ENCODE measurements at regions not wholly inside any gene's neighbourhood (a gene's known extent, or its start where the extent isn't known, plus 50 kb on each side); places are given as distances from the start of the nearest gene placed in this dataset.
"Not testable (repeated sequence)": the region's sequence is repeated elsewhere in the genome, so short reads cannot be mapped to it uniquely, and the experiment has no call there.

DNA sequence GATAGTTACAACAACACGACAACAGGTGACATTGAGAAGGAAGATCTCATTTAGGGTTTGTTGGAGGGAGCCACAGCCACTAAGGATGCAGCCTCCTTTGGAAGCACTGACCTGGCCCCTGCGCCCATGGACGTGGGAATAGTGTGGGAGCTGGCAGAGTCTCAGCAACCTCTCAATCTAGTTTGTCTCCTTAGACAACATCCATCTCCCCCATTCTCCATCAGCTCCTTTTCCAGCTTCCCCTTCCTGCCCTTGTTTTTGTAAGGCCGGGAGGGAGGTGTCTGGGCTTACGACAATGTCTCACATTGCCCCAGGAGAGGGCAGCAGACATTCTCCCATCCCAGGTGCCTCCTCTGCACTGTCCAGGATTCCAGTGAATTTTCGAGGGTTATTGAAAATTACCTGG, 170.2 kb upstream of the PZP start:
- in situ Hi-C loops (cut with HindIII; ENCODE audit: low sequenced_read_pairs): loop anchor here (10.0 kb wide), 1 partner anchor 124 kb away; no protein-coding TSS in a partner anchor

DNA sequence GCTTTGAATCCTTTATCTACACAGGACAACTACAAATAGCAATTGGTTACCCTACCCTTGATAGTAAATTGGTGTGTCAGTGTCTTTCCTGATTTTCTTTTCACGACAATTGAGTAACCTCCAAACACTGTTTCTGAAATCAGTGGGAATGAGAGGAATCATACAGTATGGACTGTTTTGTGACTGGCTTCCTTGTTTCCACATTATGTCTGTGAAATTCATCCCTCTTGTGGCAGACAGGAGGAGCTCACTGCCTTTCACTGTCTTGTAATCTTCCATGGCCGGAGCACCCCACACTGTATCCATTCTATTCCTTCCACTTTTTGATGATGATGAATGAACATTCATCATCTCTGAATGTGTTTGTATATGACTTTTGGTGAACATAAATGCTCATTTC, 164.0 kb upstream of the PZP start:
- in situ Hi-C loops (cut with HindIII; ENCODE audit: low sequenced_read_pairs): loop anchor here (10.0 kb wide), 1 partner anchor 117 kb away; no protein-coding TSS in a partner anchor

DNA sequence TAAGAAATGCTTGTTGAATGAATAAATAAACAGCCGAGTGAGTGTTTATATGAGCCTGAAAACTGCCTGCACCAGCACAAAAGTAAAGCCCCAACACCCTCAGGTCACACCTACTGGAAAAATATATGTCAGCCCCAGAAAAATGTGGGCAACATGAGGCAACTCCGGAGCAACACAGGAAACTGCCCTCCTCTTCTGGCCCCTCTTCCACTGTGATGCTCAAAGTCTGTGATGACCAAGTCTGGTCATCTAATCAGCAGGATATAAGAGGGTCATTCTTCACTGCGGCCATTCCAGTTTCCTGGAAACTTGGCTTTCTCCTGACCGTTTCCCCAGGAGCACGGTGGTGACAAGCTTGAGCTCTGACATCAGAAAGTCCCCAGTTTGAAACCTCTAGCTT, 159.6 kb upstream of the PZP start:
- in situ Hi-C loops (cut with HindIII; ENCODE audit: low sequenced_read_pairs): no loop called here

DNA sequence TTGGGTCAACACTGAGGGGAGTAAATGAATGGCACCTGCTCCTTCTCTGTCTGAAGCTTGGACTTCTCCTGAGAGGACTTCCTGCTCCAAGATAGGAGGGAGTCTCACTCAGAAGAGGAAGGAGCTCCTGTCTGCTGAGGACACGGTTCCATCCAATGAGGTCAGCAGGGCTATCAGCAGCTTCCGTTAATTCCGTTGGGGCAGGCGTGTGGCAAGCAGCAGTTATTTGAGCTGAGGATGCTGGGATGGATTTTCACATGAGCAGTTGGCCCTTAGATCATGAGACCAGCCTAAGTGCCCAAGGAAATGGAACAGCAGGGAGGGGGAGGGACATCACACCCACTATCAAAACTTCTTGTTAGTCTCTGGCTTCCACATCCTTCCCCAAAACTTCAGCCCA, 159.0 kb upstream of the PZP start:
- in situ Hi-C loops (cut with HindIII; ENCODE audit: low sequenced_read_pairs): no loop called here

DNA sequence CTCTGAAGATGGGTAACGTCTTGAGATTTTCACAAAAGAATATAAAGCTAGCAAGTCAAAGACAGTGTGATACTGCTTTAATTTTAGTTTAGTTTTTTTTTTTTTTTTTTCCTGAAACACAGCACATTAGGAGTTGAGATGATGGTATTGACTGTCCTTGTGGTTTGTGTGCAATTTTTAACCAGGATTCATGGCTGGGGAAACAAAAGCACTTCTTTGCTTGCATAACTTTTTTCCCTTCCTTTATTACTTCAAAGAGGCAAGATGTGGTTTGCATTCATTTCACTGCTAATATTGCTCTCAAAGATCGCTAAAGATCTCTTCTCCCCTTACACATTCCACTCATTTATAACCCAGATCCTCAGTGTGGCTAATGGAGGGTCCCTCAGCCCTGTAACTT, 157.1 kb upstream of the PZP start:
- in situ Hi-C loops (cut with HindIII; ENCODE audit: low sequenced_read_pairs): no loop called here

DNA sequence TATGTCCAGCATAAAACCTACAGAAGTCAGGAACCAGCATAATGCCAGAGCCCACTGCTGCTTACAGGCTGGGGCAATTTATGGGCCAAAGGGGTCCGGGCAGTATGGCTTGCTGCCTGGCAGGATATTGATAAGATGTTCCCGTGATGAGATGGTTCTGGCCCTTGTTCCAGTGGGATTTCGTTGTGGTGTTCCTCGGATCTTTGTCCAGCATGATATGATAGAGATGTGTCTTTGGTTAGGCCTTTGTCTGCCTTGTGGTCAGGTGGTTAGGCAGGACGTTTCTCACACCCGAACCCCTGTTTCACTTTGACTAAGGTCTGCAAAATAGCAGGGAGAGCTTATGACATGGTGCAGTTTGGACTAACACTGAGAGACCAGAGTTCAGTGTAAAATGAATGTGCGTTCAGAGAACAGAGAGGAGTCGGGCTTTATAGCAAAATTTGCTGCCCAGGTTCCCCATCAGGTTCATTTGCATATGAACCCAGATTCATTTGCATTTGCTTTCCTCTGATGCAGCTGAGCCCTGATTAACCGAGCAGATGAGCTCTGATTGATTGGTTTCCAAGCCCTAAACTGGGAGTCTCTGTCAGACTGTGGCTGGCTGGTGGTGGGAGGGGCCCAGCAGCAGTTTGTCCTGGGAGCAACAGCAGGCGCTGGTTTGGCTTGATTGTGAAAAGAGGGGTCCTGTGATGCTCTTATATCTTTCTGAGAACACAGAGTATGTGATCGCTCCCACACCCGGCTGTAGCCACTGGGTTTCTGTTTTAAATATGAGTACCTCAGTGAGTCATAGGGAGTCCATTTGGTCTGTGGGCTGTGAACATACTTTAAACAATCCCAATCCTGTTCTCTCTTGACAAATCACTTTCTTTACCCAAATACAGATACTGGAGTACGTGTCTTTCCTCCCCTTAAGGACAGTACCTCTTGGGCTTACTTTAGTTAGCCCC, 156.3 kb upstream of the PZP start:
- in situ Hi-C loops (cut with HindIII; ENCODE audit: low sequenced_read_pairs): no loop called here

DNA sequence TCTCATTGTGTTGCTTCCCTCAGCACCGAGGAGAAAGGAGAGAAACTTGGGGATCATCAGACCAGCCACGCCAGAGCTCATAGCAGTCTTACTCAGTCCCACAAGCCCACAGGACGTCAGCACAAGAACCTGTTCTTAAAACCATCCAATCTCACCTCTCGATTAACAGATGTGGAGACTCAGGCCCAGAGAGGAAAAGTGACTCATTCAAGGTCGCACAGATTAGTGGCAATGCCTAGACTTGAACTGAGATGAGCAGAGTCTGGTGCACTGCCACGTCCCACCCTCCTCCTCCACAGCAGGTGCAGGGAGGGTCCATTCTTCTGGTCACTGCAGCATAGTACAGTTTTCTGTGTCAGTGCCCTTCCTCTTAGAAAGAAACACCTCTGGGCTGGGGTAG, 154.9 kb upstream of the PZP start:
- in situ Hi-C loops (cut with HindIII; ENCODE audit: low sequenced_read_pairs): no loop called here

DNA sequence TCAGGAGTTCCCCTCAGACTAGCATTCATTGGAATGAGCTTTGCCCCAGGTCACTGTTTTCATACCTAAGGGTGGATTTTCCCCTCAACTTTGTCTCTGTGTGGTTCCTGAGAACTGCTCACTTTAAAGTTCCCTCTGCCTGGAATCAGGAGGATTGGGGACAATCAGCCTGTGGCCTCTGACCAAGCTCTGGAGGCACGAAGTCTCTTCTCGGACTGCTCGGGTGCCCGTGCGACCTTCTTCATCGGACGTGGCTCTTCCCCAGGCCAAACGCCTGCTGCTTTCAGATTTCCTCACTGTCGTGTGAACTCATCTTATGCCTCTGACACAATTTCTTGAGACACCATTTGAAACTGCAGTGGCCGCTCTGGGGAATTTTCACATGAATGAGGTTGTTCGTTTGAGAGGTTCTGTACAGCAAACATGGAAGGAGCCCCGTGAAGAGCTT, 153.7 kb upstream of the PZP start:
- in situ Hi-C loops (cut with HindIII; ENCODE audit: low sequenced_read_pairs): no loop called here

DNA sequence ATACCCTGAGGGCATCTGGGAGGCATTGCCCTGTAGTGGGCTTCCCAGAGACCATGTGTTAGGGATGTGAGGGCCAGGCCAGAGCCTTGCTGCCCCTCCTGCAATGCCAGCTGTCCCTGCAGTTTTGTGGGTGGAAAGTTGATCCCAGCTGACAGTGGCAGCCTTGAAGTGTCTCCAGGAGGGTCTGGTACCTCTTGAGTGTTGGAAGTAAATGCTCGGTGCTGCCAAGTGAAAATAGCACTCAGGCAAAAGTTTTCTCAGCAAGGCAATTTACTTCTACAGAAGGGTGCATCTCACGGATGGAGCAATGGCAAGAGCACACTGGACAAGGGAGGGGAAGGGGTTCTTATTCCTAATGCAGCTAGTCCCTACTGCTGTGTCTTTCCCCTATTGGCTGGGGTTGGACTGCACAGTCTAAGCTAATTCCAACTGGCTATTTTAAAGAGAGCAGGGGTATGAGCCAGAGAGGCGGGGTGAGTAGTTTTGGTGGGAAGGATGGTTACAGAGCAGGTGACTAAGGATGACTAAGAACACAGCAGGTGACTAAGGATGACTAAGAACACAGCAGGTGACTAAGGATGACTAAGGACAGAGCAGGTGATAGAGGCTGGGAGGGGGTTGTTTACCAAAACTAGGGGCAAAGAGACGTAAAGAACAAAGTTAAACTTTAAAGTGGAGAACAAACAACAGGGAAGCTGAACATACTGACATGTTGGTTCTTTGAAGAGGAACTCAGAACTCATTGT, 146.0 kb upstream of the PZP start:
- in situ Hi-C loops (cut with HindIII; ENCODE audit: low sequenced_read_pairs): not testable (repeated sequence)

DNA sequence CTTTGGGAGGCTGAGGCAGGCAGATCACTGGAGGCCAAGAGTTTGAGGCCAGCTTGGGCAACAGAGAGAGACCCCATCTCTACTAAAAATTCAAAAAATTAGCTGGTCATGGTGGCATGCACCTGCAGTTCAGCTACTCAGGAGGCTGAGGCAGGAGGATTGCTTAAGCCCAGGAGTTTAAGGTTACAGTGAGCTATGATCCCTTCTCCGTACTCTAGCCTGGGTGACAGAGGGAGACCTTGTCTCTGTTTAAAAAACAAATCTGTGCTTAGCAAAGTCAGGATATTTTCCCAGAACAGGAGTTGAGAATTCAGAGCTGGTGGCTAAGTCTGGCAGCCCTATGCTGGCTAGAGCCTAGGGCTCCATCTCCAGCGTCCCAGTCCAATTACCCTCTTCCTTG, 142.9 kb upstream of the PZP start:
- in situ Hi-C loops (cut with HindIII; ENCODE audit: low sequenced_read_pairs): no loop called here

DNA sequence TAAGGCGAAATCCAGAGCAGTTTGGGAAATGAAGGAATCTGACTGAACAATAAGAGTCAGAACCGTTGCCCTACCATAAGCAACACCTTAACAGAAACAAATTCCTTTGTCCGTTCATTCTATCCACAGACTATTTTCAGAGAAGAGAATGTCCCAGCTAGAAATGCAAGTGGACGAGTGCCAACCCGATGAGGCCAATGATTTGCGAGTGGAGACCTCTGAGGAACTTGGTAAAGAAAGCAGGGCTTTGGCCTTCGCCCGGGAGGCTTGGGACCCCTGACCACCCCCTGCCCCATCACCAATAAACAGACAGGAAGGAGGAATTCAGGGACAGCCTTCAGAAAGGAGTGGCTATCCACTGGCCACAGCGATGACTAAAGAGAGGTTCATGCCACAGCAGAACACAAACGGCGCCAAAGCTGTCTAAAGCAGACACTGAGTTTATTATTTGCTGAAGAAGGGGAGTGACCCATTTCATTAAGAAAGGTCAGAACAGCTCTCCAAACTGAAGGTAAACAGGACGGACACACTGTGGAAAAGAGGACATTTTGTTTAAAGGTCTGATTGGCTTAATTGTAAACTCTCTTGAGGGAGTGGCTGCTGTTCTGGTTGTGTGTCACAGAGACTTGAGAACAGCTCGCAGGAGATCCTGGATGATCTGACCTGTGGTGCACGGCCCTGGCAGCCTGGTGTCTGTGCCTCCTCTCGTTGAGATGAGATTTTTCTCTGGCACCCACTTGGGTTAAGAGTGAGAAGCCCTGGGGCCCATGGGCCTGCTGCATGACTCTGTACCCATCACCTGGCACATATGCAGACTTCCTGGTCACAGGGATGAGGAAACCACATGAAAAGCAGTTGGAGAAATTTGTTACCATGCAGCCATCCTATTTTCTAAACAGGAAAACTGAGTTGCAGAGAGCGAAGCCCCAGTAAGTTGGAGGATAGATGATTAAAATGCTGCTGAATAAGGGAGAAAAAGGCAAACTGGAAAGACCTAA, 142.0 kb upstream of the PZP start:
- in situ Hi-C loops (cut with HindIII; ENCODE audit: low sequenced_read_pairs): no loop called here

DNA sequence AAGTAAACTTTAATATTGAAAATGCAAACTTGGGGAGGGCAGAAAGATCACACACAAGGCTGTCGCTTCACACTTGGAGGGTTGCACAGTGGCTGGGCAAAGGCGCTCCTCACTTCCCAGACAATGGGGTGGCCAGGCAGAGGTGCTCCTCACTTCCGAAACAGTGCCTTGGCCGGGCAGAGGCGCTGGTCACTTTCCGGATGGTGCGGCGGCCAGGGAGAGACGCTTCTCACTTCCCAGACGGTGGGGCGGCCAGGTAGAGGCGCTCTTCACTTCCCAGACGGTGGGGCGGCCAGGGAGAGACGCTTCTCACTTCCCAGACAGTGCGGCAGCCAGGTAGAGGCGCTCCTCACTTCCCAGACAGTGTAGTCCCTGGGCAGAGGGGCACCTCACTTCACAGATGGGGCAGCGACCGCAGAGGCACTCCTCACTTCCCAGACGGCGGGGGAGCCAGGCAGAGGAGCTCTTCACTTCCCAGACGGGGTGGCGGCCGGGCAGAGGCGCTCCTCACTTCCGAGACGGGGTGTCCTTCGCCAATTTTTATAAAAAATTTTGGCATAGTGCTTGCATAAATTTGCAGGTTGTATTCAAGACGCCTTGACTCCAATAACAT, 140.8 kb upstream of the PZP start:
- in situ Hi-C loops (cut with HindIII; ENCODE audit: low sequenced_read_pairs): no loop called here

DNA sequence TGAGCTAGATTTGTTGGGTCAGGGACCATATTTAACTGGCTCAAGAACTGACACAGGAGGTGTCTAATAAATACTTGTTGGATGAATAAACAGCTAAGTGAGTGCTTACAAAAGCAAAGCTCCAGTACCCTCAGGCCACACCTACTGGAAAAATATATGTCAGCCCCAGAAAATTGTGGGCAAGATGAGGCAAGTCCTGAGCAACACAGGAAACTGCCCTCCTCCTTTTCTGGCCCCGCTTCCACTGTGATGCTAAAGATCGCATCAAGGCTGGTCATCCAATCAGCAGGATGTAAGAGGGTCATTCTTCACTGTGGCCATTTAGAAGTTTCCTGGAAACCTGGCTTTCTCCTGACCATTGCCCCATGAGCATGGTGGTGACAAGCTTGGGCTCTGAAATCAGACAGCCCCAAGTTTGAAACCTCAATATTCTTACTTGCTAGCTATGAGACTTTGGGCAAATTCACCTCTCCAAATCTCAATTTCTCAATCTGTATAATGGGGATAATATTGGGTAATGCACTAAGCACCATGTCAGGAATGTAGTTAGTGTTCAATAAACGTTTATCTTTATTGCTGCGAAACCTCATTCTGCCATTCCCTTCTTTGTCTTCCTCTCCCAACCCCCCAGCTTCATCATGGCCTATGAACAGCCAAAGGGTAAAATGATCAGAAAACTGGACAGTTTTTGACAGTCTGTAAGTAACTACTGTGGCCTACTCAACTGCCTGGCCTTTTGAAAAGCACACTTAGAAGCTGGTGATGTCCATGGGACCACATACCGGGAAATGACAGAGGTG, 139.3 kb upstream of the PZP start:
- in situ Hi-C loops (cut with HindIII; ENCODE audit: low sequenced_read_pairs): no loop called here

DNA sequence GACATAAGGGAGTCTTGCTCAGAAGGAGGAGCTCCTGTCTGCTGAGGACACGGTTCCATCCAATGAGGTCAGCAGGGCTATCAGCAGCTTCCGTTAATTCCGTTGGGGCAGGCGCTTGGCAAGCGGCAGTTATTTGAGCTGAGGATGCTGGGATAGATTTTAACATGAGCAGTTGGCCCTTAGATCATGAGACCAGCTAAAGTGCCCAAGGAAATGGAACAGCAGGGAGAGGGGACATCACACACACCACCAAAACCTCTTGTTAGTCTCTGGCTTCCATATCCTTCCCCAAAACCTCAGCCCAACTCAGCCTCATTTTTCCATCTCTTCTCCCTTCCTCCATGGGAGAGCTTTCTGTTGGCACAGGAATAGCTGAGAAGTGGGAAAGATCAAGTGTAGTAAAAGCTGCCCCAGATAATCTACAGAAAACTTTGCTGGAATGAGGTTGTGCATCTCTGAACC, 138.7 kb upstream of the PZP start:
- in situ Hi-C loops (cut with HindIII; ENCODE audit: low sequenced_read_pairs): no loop called here

DNA sequence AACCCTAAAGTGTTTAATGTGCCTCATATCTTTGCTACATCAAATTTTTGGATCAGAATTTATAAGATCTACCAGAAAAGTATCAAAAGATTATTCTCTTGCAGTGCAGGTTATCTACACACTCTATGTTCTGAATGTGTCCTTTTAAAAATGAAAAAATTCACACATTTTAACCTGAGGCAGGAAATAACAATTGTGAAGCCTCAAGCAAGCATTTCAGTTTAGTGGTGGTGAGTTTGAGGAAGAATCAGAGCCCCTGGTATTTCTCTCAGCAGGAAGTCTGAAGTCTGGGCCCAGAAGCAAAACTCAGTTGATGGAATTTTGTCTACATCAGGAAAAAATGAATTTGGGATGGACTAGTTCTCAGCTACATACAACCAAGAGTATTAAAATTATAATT, 137.0 kb upstream of the PZP start:
- in situ Hi-C loops (cut with HindIII; ENCODE audit: low sequenced_read_pairs): no loop called here

DNA sequence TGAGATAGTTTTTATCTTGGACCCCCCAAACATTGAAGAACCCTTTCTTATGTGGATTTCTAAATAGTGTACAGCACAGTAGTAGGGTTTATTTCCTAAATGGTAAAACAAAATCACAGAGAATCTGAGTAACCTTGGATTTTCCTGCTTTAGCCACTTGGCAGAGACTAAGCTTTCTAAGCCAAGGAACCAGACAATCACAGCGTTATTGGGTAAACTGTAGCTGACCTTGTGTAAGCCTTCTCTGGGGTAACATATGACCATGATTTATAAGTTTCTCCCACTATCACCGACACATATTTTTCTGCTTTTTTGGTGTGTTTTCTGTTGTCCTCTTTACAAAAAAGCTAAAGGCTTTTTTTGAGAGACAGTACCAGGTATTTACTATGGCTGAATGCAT, 136.3 kb upstream of the PZP start:
- in situ Hi-C loops (cut with HindIII; ENCODE audit: low sequenced_read_pairs): no loop called here

DNA sequence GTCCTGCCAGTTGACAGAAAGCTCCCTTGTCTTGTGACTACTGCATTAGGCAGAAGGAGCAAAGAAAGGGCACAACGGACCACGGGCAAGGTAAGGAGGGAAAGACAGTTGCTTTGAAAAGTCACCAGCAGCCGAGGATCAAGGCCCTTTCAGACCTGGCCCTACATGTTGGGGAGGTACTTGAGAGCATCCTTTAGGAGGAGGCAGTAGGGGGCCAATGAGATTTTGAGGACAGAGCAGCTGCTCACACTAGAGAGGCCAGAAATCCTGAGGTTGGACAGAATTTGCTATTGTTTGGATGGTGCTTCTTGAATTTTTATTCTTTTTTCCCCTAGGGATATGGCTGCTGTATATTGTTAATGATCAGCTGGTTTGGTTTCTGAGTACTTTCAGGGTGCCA, 135.5 kb upstream of the PZP start:
- in situ Hi-C loops (cut with HindIII; ENCODE audit: low sequenced_read_pairs): no loop called here

DNA sequence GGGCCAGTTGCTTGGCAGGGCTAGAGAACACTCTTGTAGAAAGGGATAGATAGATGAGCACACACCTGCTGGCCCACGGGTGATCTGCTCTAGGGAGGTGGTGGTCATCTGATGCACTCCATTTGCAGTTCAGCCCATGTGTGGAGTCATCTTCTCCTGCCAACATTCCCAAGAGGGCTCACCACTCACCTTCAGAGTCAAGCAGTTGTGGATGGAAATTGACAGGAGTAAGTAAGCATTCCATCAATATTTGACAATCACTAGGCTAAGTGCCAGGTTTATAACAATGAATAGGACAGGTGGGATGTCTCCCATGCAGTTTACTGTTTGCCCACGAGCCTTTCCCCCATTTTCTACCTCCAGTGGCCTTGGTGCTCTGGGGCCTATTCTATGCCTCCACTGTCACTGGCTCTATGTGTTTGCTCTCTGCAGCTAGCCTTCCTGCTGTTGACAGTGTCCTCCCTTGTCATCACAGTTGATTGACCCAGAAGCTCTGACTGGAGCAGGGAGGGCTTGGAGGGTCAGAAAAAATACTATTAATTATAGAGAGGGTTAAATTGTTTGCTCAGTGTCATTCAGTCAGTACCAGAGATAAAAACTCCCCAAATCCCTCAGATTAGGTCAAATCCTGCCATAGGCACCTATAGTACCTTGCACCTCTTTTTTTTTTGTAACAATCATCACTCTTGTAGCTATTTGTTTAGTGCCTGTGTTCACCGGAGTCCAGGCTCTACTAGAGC, 134.6 kb upstream of the PZP start:
- in situ Hi-C loops (cut with HindIII; ENCODE audit: low sequenced_read_pairs): no loop called here

DNA sequence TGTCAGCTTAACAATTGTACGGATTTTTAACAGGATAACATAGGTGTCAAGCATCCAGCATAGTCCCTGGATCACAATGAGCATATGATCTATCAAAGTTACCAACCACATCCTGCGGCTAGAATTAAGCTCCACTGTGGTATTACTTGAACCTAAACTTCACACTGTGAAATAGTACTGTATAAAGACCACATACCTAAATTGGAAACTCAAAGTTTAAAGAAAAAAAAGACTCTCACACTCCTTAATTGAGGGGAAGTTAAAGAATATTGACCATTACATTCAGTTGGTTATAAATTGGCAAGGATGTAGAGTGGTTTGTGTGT, 133.0 kb upstream of the PZP start:
- in situ Hi-C loops (cut with HindIII; ENCODE audit: low sequenced_read_pairs): no loop called here

All from DLD1 (cell line).